ENCODE measurements at regions not wholly inside any gene's neighbourhood (a gene's known extent, or its start where the extent isn't known, plus 50 kb on each side); places are given as distances from the start of the nearest gene placed in this dataset.

DNA sequence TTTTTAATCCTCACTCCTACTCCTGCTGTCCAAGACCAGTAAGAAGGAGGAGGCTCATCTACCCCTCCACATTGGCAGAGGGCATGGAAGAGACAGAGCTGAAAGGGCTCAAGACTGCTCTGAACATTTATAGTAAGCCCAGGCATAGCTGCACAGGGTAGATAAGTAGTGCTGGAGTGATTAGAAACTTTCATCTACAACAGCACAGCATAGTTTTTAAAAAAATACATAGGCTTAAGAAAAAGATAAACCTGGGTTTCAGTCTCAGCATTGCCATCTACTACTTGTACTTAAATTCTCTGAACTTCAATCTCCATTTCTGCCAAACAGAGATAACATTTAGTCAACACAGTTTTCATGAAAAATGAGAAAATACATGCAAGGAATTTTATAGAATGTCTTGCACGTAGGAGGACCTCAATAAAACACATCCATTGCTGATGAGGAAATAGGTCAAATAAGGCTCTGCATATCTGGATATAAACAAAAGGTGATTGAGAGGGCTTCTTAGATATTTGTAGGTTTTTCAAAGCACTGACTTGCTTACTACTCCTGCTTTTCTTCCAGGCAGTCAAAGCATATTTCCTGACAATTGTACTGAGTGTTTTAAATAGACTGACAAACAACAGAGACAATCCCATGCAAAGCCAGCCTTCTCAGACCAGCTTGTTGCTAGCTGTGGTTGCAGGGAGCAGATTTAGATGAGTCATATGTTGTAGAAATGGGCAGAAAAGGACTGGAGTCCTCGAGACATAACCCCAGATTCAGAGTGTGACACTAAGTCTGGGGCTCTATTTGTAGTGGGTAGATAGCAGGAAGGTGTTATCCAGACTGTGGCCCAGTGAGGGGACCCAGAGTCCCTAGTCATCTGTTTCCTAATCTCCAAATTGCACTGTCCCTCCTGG, 107.4 kb upstream of the TAB2 start (continued):
- TF ChIP-seq, protein P1, sequence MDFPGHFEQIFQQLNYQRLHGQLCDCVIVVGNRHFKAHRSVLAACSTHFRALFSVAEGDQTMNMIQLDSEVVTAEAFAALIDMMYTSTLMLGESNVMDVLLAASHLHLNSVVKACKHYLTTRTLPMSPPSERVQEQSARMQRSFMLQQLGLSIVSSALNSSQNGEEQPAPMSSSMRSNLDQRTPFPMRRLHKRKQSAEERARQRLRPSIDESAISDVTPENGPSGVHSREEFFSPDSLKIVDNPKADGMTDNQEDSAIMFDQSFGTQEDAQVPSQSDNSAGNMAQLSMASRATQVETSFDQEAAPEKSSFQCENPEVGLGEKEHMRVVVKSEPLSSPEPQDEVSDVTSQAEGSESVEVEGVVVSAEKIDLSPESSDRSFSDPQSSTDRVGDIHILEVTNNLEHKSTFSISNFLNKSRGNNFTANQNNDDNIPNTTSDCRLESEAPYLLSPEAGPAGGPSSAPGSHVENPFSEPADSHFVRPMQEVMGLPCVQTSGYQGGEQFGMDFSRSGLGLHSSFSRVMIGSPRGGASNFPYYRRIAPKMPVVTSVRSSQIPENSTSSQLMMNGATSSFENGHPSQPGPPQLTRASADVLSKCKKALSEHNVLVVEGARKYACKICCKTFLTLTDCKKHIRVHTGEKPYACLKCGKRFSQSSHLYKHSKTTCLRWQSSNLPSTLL (IDR thresholded peaks at IDR 0.05) = no peak
- TF ChIP-seq, protein P2, sequence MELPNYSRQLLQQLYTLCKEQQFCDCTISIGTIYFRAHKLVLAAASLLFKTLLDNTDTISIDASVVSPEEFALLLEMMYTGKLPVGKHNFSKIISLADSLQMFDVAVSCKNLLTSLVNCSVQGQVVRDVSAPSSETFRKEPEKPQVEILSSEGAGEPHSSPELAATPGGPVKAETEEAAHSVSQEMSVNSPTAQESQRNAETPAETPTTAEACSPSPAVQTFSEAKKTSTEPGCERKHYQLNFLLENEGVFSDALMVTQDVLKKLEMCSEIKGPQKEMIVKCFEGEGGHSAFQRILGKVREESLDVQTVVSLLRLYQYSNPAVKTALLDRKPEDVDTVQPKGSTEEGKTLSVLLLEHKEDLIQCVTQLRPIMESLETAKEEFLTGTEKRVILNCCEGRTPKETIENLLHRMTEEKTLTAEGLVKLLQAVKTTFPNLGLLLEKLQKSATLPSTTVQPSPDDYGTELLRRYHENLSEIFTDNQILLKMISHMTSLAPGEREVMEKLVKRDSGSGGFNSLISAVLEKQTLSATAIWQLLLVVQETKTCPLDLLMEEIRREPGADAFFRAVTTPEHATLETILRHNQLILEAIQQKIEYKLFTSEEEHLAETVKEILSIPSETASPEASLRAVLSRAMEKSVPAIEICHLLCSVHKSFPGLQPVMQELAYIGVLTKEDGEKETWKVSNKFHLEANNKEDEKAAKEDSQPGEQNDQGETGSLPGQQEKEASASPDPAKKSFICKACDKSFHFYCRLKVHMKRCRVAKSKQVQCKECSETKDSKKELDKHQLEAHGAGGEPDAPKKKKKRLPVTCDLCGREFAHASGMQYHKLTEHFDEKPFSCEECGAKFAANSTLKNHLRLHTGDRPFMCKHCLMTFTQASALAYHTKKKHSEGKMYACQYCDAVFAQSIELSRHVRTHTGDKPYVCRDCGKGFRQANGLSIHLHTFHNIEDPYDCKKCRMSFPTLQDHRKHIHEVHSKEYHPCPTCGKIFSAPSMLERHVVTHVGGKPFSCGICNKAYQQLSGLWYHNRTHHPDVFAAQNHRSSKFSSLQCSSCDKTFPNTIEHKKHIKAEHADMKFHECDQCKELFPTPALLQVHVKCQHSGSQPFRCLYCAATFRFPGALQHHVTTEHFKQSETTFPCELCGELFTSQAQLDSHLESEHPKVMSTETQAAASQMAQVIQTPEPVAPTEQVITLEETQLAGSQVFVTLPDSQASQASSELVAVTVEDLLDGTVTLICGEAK (IDR thresholded peaks at IDR 0.05) = no peak
- TF ChIP-seq, protein P2 (CRISPR knock-in tag; IDR thresholded peaks at IDR 0.05) = no peak
- TF ChIP-seq ZNF232 (CRISPR knock-in tag; IDR thresholded peaks at IDR 0.05) (no peak), RHOXF2B (CRISPR knock-in tag; conservative IDR thresholded peaks at IDR 0.05) (no peak), HNRNPK (IDR thresholded peaks at IDR 0.05; ENCODE audit: low read depth, low read length, poor library complexity, severe bottlenecking) (no peak), MECOM (CRISPR knock-in tag; IDR thresholded peaks at IDR 0.05) (no peak), ARHGAP35 (IDR thresholded peaks at IDR 0.05; ENCODE audit: partially characterized antibody) (no peak)
- TF ChIP-seq, protein P3, sequence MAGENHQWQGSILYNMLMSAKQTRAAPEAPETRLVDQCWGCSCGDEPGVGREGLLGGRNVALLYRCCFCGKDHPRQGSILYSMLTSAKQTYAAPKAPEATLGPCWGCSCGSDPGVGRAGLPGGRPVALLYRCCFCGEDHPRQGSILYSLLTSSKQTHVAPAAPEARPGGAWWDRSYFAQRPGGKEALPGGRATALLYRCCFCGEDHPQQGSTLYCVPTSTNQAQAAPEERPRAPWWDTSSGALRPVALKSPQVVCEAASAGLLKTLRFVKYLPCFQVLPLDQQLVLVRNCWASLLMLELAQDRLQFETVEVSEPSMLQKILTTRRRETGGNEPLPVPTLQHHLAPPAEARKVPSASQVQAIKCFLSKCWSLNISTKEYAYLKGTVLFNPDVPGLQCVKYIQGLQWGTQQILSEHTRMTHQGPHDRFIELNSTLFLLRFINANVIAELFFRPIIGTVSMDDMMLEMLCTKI (IDR thresholded peaks at IDR 0.05; ENCODE audit: partially characterized antibody) = no peak
- TF ChIP-seq, protein P4, sequence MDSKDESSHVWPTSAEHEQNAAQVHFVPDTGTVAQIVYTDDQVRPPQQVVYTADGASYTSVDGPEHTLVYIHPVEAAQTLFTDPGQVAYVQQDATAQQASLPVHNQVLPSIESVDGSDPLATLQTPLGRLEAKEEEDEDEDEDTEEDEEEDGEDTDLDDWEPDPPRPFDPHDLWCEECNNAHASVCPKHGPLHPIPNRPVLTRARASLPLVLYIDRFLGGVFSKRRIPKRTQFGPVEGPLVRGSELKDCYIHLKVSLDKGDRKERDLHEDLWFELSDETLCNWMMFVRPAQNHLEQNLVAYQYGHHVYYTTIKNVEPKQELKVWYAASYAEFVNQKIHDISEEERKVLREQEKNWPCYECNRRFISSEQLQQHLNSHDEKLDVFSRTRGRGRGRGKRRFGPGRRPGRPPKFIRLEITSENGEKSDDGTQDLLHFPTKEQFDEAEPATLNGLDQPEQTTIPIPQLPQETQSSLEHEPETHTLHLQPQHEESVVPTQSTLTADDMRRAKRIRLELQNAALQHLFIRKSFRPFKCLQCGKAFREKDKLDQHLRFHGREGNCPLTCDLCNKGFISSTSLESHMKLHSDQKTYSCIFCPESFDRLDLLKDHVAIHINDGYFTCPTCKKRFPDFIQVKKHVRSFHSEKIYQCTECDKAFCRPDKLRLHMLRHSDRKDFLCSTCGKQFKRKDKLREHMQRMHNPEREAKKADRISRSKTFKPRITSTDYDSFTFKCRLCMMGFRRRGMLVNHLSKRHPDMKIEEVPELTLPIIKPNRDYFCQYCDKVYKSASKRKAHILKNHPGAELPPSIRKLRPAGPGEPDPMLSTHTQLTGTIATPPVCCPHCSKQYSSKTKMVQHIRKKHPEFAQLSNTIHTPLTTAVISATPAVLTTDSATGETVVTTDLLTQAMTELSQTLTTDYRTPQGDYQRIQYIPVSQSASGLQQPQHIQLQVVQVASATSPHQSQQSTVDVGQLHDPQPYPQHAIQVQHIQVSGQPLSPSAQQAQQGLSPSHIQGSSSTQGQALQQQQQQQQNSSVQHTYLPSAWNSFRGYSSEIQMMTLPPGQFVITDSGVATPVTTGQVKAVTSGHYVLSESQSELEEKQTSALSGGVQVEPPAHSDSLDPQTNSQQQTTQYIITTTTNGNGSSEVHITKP (IDR thresholded peaks at IDR 0.05; ENCODE audit: partially characterized antibody) = no peak
